ENCODE measurements at regions not wholly inside any gene's neighbourhood (a gene's known extent, or its start where the extent isn't known, plus 50 kb on each side); places are given as distances from the start of the nearest gene placed in this dataset.

- POLR2A ChIA-PET = no interaction called here
- CTCF ChIA-PET = no interaction called here
- DNase-seq (ENCODE audit: low read depth) = no peak
These were observed 155.5 kb downstream of the DACT1 start for GRCh38 chr14:58793131-58793740.

GRCh38 chr14:58794993-58795762 is 157.4 kb downstream of the DACT1 start:
- DNase-seq (ENCODE audit: low read depth) = no peak
- H3K36me3 ChIP-seq (ENCODE audit: control insufficient read depth, insufficient read depth, low read length) = no peaks in the 10 kb centered on the region
- CTCF ChIA-PET = interaction anchor here (1.0 to 1.5 kb wide), 2 partner anchors 9 to 13 kb away, joined by 3 to 5 read pairs; no protein-coding TSS in a partner anchor
- H3K27me3 ChIP-seq (ENCODE audit: control insufficient read depth, insufficient read depth, low read length) = peaks cover 6% of the 10 kb centered on the region
- POLR2A ChIA-PET = interaction anchor here (0.6 kb wide), 1 partner anchor 39 kb away, joined by 5 read pairs; no protein-coding TSS in a partner anchor
- TF ChIP-seq CTCF (IDR thresholded peaks at IDR 0.05; ENCODE audit: insufficient read depth, low read depth, low read length) = no peak
- no peak overlapping the region for H3K4me3 ChIP-seq (ENCODE audit: low read depth, low read length)

More at GRCh38 chr14:58793131-58793740, 155.5 kb downstream of the DACT1 start:
- TF ChIP-seq CTCF (IDR thresholded peaks at IDR 0.05; ENCODE audit: insufficient read depth, low read depth, low read length) = no peak
- no peak overlapping the region for H3K4me3 ChIP-seq (ENCODE audit: low read depth, low read length)
- peaks cover 5% of the 10 kb centered on the region for H3K27me3 ChIP-seq (ENCODE audit: control insufficient read depth, insufficient read depth, low read length)
- no peaks in the 10 kb centered on the region for H3K36me3 ChIP-seq (ENCODE audit: control insufficient read depth, insufficient read depth, low read length)

- CTCF ChIA-PET = interaction anchor here (1.0 to 2.7 kb wide), 3 partner anchors 8 to 15 kb away, joined by 3 to 10 read pairs (median 5); no protein-coding TSS in a partner anchor
- H3K4me3 ChIP-seq (ENCODE audit: low read depth, low read length) = no peak overlapping the region
- no peaks in the 10 kb centered on the region for H3K36me3 ChIP-seq (ENCODE audit: control insufficient read depth, insufficient read depth, low read length)
- H3K27me3 ChIP-seq (ENCODE audit: control insufficient read depth, insufficient read depth, low read length) = peaks cover 4% of the 10 kb centered on the region; the same call in 1 of the 2 replicates
- no peak for TF ChIP-seq CTCF (IDR thresholded peaks at IDR 0.05; ENCODE audit: insufficient read depth, low read depth, low read length)
- POLR2A ChIA-PET = no interaction called here
- no peak for DNase-seq (ENCODE audit: low read depth)
These were observed 158.7 kb downstream of the DACT1 start for GRCh38 chr14:58796242-58797009.

GRCh38 chr14:58797010-58797429 is 159.3 kb downstream of the DACT1 start:
- POLR2A ChIA-PET = no interaction called here
- TF ChIP-seq CTCF (IDR thresholded peaks at IDR 0.05; ENCODE audit: insufficient read depth, low read depth, low read length) = no peak
- CTCF ChIA-PET = interaction anchor here (2.7 kb wide), 1 partner anchor 10 kb away, joined by 10 read pairs; no protein-coding TSS in a partner anchor

More at GRCh38 chr14:58797010-58797429, 159.3 kb downstream of the DACT1 start:
- no peaks in the 10 kb centered on the region for H3K36me3 ChIP-seq (ENCODE audit: control insufficient read depth, insufficient read depth, low read length)
- H3K27me3 ChIP-seq (ENCODE audit: control insufficient read depth, insufficient read depth, low read length) = peaks cover 4% of the 10 kb centered on the region; the same call in 1 of the 2 replicates
- DNase-seq (ENCODE audit: low read depth) = no peak
- no peak overlapping the region for H3K4me3 ChIP-seq (ENCODE audit: low read depth, low read length)

Measured in BJ (cell line).